ENCODE measurements at regions not wholly inside any gene's neighbourhood (a gene's known extent, or its start where the extent isn't known, plus 50 kb on each side); places are given as distances from the start of the nearest gene placed in this dataset.

GRCh38 chr2:223431479-223431878 is 170.7 kb downstream of the SCG2 start:
- H3K79me1 ChIP-seq (ENCODE audit: insufficient read depth, low read depth, low read length, poor library complexity, severe bottlenecking): no peaks in the 10 kb centered on the region

More at GRCh38 chr2:223431479-223431878, 170.7 kb downstream of the SCG2 start:
- Histone ChIP-seq H3K9ac (ENCODE audit: extremely low read depth, insufficient read length, low read length) (no peak overlapping the region), H3K23me2 (ENCODE audit: insufficient read length, low read depth, low read length, poor library complexity, severe bottlenecking) (no peaks in the 10 kb centered on the region), H2BK12ac (ENCODE audit: insufficient read length, low read depth, low read length) (no peak overlapping the region), H2BK120ac (ENCODE audit: low read depth, low read length, poor library complexity, severe bottlenecking) (no peak overlapping the region), H3K27me3 (ENCODE audit: insufficient read depth, low read length) (no peaks in the 10 kb centered on the region), H3K4ac (ENCODE audit: low read depth, low read length) (no peak overlapping the region), H4K8ac (replicated peaks; ENCODE audit: insufficient read length, low read depth, low read length) (no peak overlapping the region), H3K18ac (ENCODE audit: insufficient read length, low read depth, low read length) (no peak overlapping the region), H2AK5ac (ENCODE audit: insufficient read length, low read length) (no peak overlapping the region), H3K27ac (ENCODE audit: insufficient read length, low read depth, low read length) (no peak overlapping the region), H4K5ac (ENCODE audit: insufficient read length, low read depth, low read length) (no peak overlapping the region), H3K56ac (ENCODE audit: insufficient read length, low read depth, low read length) (no peak overlapping the region), H2BK15ac (ENCODE audit: low read depth, low read length) (no peak overlapping the region), H4K20me1 (ENCODE audit: control insufficient read depth, insufficient read depth, insufficient read length) (no peaks in the 10 kb centered on the region), H3T11ph (ENCODE audit: low read length) (no peak overlapping the region), H2BK20ac (ENCODE audit: low read depth, low read length, poor library complexity, severe bottlenecking) (no peak overlapping the region), H2AFZ (ENCODE audit: low read length) (no peak overlapping the region), H4K91ac (ENCODE audit: insufficient read length, low read depth, low read length) (no peak overlapping the region), H3K4me1 (ENCODE audit: insufficient read depth, low read length) (no peaks in the 10 kb centered on the region), H3K4me2 (ENCODE audit: insufficient read depth, insufficient read length, low read length) (no peak overlapping the region), H3K79me2 (ENCODE audit: insufficient read depth, low read length) (no peaks in the 10 kb centered on the region), H3K9me3 (ENCODE audit: control insufficient read depth, low read depth, low read length) (no peaks in the 10 kb centered on the region), H2BK5ac (ENCODE audit: insufficient read length, low read length) (no peak overlapping the region), H3K14ac (ENCODE audit: insufficient read depth, low read length) (no peak overlapping the region), H3K23ac (ENCODE audit: insufficient read length, low read depth, low read length) (no peak overlapping the region)
- Mint-ChIP-seq H3K36me3 (ENCODE audit: insufficient read depth in 1 of 3, low read depth in 3 of 3) (no peaks in the 10 kb centered on the region), H3K9me3 (no peaks in the 10 kb centered on the region), H3K4me3 (no peak overlapping the region), H3K4me1 (no peaks in the 10 kb centered on the region), H3K27ac (no peak overlapping the region), H3K27me3 (ENCODE audit: low read depth) (peaks cover 14% of the 10 kb centered on the region)
- no CpG with 5 or more reads among the region's 1 CpG for WGBS (ENCODE audit: extremely low coverage, insufficient read length, low lambda C conversion rate)
- TF ChIP-seq CTCF (conservative IDR thresholded peaks at IDR 0.05): no peak
- DNase-seq: no peak

All from H9 (cell line).